Gastrocnemius medialis (tissue), 4 donors: ENCODE measurements at regions not wholly inside any gene's neighbourhood (a gene's known extent, or its start where the extent isn't known, plus 50 kb on each side); places are given as distances from the start of the nearest gene placed in this dataset.

Experiments used
- ATAC-seq, 2 donors: fragments of 150-250 bp; one replicate each; pipeline ENCODE4 v1.9.1; 2016
- DNase-seq, 2 donors: peaks; one replicate each; pipeline ENCODE4 v3.0.0-alpha.2; 2019
- H3K27ac ChIP-seq, 4 donors: fragments of 200-600 bp; sonication (generic); 1 replicate in 1 of 4; 2 replicates in 3 of 4; pipeline ENCODE4 v1.5.1; 2016 to 2018; ENCODE audit warnings: mild to moderate bottlenecking in 2 of 4, moderate library complexity in 1 of 4
- H3K27me3 ChIP-seq, 3 donors: fragments of 200-600 bp; sonication (generic) in 2 of 3; 1 replicate in 1 of 3; 2 replicates in 2 of 3; pipeline versions ENCODE4 v1.5.1 to v1.6.0; 2016 to 2019; ENCODE audit warnings: mild to moderate bottlenecking in 1 of 3, moderate library complexity in 1 of 3
- H3K36me3 ChIP-seq, 2 donors: fragments of 200-600 bp; sonication (generic) in 1 of 2; one replicate each; pipeline ENCODE4 v1.5.1; 2017 to 2018
- H3K4me1 ChIP-seq, 2 donors: fragments of 200-600 bp; sonication (generic) in 1 of 2; one replicate each; pipeline ENCODE4 v1.5.1; 2016 to 2017; ENCODE audit warnings: mild to moderate bottlenecking in 2 of 2
- H3K4me3 ChIP-seq, 4 donors: fragments of 200-600 bp; sonication (generic) in 3 of 4; 1 replicate in 1 of 4; 2 replicates in 3 of 4; pipeline ENCODE4 v1.5.1; 2016 to 2019; ENCODE audit warnings: mild to moderate bottlenecking in 2 of 4
- H3K9me3 ChIP-seq, 3 donors: fragments of 200-600 bp; sonication (generic) in 2 of 3; 1 replicate in 1 of 3; 2 replicates in 2 of 3; pipeline ENCODE4 v1.5.1; 2016 to 2019
- POLR2A ChIP-seq, 2 donors: fragments of 450-650 bp; IDR thresholded peaks; one replicate each; pipeline ENCODE4 v1.6.1; 2017; ENCODE audit warnings: antibody characterized with exemption in 2 of 2, mild to moderate bottlenecking in 2 of 2, moderate library complexity in 2 of 2
- in situ Hi-C, 4 donors: fragments of 200-750 bp; cut with MboI; loops; one replicate each; pipeline versions ENCODE4 v1.15.0 to v1.8.0; 2017; ENCODE audit warnings: low sequenced_read_pairs in 4 of 4
- intact Hi-C: fragments of 100-400 bp; cut with DNase I; formaldehyde crosslinking; loops from one replicate; pipeline ENCODE4 v1.15.1; 2023; ENCODE audit warnings: low total_unique reads
- TF ChIP-seq, protein P1 (sequence below), 5 experiments: fragments of 450-650 bp in 3 of 5; fragments of 200-600 bp in 2 of 5; sonication (generic) in 2 of 5; IDR thresholded peaks in 4 of 5; conservative IDR thresholded peaks in 1 of 5; 1 replicate in 4 of 5; 2 replicates in 1 of 5; pipeline ENCODE4 v1.5.1; 2016 to 2019; ENCODE audit warnings: antibody characterized with exemption in 5 of 5, mild to moderate bottlenecking in 3 of 5, moderate library complexity in 3 of 5

DNA sequence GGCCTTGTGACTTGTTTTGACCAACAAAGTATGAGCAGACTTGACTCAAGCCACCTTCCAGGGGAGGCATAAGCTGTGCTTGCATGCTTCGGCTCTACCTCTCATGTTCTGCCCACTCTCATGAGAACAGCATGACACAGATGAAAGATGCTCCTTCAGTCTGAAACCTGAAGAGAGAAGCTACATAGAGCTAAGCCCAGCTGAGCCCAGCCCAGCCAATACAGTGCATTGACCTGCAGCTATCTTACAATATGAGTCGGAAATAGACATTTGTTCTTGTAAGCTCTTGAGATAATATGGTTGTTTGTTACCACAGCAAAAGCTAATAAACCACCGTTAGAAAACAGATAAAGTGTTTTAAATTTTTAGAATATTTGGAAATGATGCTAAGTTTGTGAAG, 426.7 kb upstream of the PKDCC start:
- in situ Hi-C loops, result no loop called here
- intact Hi-C loops, result no loop called here

DNA sequence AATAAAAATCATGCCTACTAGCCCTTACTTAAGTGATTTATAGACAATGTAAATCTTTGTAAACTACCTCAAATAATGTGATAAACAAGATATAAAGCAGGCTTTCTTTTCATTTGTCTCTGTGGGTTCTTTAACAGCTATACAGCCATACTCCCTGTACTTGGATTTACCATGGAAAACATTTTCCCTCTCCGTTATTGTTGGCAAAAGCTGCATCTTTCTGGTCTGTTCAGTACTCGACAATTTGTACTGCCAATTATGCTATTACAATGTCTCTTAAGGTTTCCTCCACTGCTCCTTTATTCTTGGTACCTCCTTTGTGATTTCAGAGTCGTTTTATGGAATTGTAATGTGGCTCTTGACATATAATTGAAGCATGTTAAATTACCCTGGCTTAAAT, 426.3 kb upstream of the PKDCC start:
- TF ChIP-seq, protein P1, sequence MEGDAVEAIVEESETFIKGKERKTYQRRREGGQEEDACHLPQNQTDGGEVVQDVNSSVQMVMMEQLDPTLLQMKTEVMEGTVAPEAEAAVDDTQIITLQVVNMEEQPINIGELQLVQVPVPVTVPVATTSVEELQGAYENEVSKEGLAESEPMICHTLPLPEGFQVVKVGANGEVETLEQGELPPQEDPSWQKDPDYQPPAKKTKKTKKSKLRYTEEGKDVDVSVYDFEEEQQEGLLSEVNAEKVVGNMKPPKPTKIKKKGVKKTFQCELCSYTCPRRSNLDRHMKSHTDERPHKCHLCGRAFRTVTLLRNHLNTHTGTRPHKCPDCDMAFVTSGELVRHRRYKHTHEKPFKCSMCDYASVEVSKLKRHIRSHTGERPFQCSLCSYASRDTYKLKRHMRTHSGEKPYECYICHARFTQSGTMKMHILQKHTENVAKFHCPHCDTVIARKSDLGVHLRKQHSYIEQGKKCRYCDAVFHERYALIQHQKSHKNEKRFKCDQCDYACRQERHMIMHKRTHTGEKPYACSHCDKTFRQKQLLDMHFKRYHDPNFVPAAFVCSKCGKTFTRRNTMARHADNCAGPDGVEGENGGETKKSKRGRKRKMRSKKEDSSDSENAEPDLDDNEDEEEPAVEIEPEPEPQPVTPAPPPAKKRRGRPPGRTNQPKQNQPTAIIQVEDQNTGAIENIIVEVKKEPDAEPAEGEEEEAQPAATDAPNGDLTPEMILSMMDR (IDR thresholded peaks at IDR 0.05 in 4 of 5, conservative IDR thresholded peaks at IDR 0.05 in 1 of 5), result no peak
- no peak for TF ChIP-seq POLR2A (IDR thresholded peaks at IDR 0.05)
- no peak for DNase-seq
- intact Hi-C loops, result no loop called here
- no peaks in the 10 kb centered on the region for H3K4me1 ChIP-seq
- in situ Hi-C loops, result no loop called here
- ATAC-seq, result no peak
- no peaks in the 10 kb centered on the region for H3K36me3 ChIP-seq
- no peaks in the 10 kb centered on the region for H3K27me3 ChIP-seq
- H3K27ac ChIP-seq, result no peak overlapping the region
- no peaks in the 10 kb centered on the region for H3K9me3 ChIP-seq
- H3K4me3 ChIP-seq, result no peak overlapping the region

More for the DNA sequence above, 426.7 kb upstream of the PKDCC start:
- Histone ChIP-seq H3K4me3 (no peak overlapping the region), H3K27me3 (no peaks in the 10 kb centered on the region), H3K36me3 (no peaks in the 10 kb centered on the region), H3K9me3 (no peaks in the 10 kb centered on the region), H3K4me1 (no peaks in the 10 kb centered on the region), H3K27ac (no peak overlapping the region)
- no peak for TF ChIP-seq POLR2A (IDR thresholded peaks at IDR 0.05)
- TF ChIP-seq, protein P1 (IDR thresholded peaks at IDR 0.05 in 4 of 5, conservative IDR thresholded peaks at IDR 0.05 in 1 of 5), result no peak
- DNase-seq, result no peak
- ATAC-seq, result no peak

DNA sequence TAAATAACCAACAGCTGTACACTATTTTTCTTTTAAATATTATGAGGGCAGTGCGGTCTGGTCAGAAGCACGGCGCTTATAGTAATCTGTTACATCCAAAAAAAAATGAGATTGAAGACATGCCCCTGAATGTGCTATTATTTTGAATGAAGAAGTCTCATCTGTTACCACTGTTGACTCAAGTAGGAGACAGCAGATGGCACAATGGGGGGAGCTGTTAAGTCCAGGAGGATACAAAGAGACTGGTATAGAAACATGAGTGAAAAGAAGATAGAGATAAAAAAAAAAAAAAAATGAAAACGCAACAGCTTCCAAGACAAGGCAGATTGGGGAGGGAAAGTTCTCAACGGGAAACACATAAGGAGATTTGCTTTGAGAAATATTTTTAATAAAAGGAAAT, 425.5 kb upstream of the PKDCC start:
- ATAC-seq, result no peak
- no peak for DNase-seq
- Histone ChIP-seq H3K27me3 (no peaks in the 10 kb centered on the region), H3K9me3 (no peaks in the 10 kb centered on the region), H3K4me1 (no peaks in the 10 kb centered on the region), H3K27ac (no peak overlapping the region), H3K36me3 (no peaks in the 10 kb centered on the region), H3K4me3 (no peak overlapping the region)
- in situ Hi-C loops, result no loop called here
- no peak for TF ChIP-seq POLR2A (IDR thresholded peaks at IDR 0.05)
- TF ChIP-seq, protein P1 (IDR thresholded peaks at IDR 0.05 in 4 of 5, conservative IDR thresholded peaks at IDR 0.05 in 1 of 5), result no peak
- intact Hi-C loops, result no loop called here

DNA sequence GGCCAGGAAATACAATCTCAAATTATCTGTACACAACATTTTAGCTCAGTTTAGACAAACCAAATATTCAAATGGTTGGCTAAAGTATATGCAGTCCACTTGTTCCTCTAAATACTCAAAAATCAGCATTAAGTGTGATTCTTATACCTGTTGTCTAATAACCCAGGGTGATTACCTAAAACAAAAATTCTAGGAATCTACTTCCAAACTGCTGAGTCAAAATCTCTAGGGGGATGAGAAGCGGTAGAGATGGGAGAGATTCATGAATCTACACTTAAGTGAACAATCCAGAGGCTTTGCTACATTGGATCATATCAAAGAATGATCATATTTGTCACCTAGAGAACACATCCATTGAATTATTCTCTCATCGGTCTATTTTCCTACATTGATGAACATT, 420.9 kb upstream of the PKDCC start:
- ATAC-seq (no peak), DNase-seq (no peak)
- no peaks in the 10 kb centered on the region for H3K36me3 ChIP-seq
- H3K27ac ChIP-seq, result no peak overlapping the region
- intact Hi-C loops (no loop called here), in situ Hi-C loops (no loop called here)
- TF ChIP-seq, protein P1 (IDR thresholded peaks at IDR 0.05 in 4 of 5, conservative IDR thresholded peaks at IDR 0.05 in 1 of 5), result no peak
- TF ChIP-seq POLR2A (IDR thresholded peaks at IDR 0.05), result no peak
- no peak overlapping the region for H3K4me3 ChIP-seq
- H3K4me1 ChIP-seq, result no peaks in the 10 kb centered on the region
- no peaks in the 10 kb centered on the region for H3K9me3 ChIP-seq
- H3K27me3 ChIP-seq, result no peaks in the 10 kb centered on the region

DNA sequence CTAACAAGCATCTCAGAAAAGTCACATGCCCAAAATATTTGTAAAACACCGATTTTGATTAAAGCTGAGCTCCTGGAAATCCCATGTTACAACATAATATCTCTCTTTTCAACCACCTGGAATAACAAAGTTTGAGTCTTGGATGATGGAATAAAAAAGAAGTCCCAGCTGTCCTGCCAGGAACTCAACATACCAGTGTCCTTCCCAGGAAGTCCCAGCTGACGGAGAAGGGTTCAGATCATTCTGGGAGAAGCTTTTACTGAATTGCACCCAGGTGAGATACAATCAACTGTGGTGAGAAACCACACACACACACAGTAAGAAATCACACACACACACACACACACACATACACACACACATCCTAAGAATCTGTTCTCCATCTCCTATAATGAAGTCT, 413.1 kb upstream of the PKDCC start:
- H3K36me3 ChIP-seq, result no peaks in the 10 kb centered on the region
- H3K9me3 ChIP-seq, result no peaks in the 10 kb centered on the region
- DNase-seq (no peak), ATAC-seq (no peak)
- no peak overlapping the region for H3K27ac ChIP-seq
- TF ChIP-seq POLR2A (IDR thresholded peaks at IDR 0.05), result no peak
- TF ChIP-seq, protein P1 (IDR thresholded peaks at IDR 0.05 in 4 of 5, conservative IDR thresholded peaks at IDR 0.05 in 1 of 5), result no peak
- in situ Hi-C loops, result no loop called here
- H3K4me3 ChIP-seq, result no peak overlapping the region
- intact Hi-C loops, result no loop called here
- no peaks in the 10 kb centered on the region for H3K27me3 ChIP-seq
- no peaks in the 10 kb centered on the region for H3K4me1 ChIP-seq
